Effector CD4-positive, alpha-beta T cell (primary cell): ENCODE measurements at regions not wholly inside any gene's neighbourhood (a gene's known extent, or its start where the extent isn't known, plus 50 kb on each side); places are given as distances from the start of the nearest gene placed in this dataset.
"Not testable (repeated sequence)": the region's sequence is repeated elsewhere in the genome, so short reads cannot be mapped to it uniquely, and the experiment has no call there.

Source experiments
- DNase-seq: peaks from one replicate; pipeline ENCODE4 v3.0.0-alpha.2; 2020

DNA sequence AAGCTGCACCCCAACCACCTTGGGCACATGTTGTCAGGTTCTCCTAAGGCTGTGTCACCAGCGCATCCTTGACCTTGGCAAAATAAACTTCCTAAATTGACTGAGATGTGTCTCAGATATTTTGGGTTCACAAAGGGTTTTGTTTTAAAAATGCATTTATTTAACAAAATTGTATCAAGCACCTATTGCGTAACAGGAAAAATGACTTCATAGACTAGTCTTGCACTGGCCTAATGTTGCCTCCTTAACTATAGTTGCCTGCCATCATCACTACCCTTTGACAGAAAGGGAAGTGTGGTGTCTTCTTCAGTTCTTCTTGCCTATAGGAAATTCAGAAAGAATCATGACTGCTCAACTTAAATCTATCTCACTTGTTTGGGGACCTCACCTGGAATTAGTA, 374.2 kb downstream of the SH2D1A start:
- no peak for DNase-seq

DNA sequence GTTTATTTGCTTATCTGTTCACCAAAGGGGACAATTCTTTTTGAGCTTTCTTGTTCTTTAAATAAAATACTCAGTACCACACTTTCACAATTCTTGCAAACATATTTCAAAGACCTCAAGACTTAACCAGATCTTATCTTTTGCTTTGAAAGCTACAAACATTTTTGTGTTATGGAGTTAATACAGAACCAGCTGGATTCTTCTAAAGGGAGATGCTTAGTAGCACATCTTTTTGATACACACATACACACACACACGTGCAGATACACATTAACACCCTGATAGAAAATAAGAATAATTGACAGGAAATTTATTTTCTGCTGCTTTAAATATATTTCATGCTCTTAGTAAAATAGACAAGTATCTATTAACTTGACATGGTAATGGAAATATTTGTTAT, 379.1 kb downstream of the SH2D1A start:
- DNase-seq = no peak

DNA sequence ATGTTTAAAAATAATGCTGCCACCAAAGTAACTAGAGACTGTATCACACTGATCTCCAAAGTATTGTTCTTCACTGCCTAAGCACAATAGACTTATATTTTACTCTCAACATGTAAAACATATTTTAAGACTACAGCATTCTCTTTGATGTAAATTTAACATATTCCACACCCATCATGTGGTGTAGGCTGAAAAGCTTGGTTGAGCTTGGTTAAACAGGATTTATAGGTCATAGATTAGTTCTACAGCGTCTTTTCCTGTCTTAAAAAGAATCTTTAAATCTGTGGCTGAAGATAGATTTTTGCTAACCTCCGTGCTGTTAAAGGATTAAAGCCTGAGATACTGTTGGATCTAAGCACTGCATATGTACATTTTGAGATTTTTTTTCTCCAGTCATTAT, 379.9 kb downstream of the SH2D1A start:
- no peak for DNase-seq

DNA sequence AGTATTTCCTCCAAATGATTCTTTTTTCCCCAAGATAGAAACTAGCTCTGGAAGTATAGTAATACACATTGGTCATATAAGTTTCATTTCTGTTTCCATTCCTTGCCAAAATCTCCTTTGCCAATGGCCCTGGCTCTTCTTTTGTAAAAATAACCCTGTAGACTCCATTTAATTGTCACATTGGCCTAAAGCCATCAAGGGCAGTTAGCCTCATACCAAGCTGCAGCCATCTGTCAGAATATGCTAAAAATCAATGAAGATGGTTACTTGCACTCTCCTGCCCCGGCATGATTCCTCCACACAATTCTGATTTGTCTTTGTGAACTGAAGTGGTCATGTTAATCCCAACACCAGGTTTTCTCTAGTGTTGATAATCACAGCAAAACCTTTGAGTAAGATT, 380.5 kb downstream of the SH2D1A start:
- DNase-seq = no peak

DNA sequence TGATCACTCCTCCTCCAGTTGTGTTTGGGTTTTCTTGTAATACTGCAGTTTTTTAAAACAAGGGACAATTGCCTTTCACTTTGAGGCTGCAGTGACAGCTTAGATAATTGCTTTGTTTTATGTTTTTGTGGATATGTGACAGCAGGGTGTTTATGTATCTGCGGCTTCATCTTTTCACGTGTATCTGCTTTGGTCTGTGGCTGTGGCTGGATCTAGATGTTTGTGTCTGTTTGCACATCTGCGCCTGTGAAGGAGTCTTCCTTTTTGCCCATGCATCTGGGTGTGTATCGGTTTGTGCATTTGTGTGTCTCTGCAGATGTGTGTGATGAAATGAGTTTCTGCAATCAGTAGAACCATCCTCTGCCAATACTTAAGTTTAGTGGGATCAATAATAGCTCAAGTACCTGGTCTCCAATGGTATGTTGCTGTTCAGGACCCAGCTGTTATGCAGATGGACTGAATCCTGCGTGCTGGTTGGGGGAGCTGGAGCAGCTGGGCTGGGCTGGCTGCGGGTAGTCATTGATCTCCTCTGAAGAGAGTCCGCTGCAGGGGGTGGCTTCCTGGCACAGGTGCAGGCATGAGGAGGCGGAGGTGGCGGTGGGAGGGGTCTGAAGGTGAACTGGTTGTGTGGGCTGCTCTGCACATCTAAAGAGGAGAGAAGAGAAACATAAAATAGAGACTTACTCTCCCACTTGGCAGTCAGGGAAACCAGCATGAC, 390.3 kb downstream of the SH2D1A start:
- peak; percentile 10 for DNase-seq

DNA sequence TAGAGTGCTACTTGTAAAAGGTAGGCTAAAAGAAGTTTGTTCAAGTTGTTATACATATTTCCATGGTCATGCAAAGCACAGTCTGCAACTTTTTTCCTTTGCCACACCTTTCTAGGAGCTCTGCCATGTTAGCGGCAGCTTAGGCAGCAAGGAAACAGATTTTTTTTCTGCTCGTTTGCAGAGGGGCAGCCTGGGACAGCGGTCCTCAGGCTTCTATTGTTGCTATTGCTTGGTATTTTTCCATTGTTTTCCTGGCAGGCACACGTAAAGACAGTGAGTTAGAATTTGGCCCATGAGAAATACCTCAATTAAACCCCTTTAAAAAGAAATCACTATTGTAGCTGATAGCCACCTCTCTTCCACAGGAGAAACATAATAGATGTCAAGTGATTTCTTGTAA, 391.4 kb downstream of the SH2D1A start:
- DNase-seq = no peak

DNA sequence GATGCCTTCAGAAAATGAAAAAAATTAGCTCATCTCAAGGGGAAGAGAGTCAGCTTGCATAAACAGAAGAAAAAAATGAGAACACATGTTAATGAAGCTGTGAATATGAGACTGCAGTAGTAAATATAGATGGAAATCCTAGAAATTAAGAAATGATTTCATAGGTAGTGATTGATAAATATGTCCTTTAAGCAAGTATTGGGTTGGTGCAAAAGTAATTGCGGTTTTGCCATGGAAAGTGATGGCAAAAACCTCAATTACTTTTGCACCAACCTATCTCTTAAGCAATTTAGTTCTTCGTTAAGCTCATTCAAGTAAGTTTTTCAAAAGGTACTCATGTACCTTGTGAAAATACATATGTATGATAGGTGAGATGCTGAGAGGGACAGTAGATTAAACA, 400.9 kb downstream of the SH2D1A start:
- DNase-seq = no peak

DNA sequence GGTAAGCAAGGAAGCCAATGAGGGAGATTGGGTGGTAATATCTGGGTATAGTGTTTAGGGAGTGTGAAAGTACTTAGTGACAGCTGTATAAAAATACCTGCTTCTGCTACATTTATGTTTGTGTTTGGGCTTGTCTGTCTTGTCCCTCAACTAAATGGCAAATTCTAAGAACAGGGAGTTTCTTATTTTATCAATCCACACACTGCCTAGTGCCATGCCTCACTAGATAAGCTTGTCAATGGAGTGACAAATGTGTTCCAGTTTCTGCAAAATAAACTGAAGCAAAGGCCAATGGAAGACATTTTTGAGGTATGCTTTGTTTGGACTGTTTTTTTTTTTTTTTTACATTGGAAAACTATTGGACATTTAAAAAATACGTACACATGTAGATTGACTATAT, 418.0 kb downstream of the SH2D1A start:
- no peak for DNase-seq

DNA sequence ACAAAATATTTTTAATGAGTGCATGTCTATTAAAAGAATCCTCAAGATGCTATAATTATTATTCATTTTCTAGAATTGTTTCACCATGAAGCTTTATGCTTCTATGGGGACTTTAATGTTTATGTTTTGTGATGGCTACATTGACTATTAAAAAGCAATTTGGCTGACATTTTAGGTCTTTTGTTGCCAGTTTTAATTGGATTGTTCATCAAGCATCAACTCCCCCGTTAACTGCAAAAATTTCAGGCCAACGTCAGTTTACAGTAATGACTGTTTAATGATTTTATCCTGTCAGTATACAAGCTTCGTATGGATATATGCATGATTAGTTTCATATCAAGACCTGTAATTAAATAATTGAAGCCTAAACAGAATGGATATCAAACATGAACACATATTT, 422.8 kb downstream of the SH2D1A start:
- DNase-seq = no peak

DNA sequence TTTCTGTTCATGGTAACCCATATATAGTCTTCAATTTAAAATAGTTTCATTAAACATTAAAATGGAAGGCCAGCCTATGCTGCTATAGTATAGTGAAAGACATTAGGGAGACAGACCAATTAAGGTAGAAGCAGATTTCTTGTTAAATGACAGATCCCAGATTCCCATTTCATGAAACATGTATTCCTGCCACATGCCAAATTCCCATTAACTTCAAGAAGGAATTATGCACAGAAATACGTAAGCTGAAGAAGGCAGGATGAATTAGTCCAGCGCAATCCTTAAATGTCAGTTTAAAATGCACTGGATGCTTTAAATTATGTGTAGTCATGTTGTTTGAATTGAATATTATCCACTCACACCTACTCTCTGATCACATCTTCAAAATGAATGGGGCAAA, 424.9 kb downstream of the SH2D1A start:
- DNase-seq = no peak

DNA sequence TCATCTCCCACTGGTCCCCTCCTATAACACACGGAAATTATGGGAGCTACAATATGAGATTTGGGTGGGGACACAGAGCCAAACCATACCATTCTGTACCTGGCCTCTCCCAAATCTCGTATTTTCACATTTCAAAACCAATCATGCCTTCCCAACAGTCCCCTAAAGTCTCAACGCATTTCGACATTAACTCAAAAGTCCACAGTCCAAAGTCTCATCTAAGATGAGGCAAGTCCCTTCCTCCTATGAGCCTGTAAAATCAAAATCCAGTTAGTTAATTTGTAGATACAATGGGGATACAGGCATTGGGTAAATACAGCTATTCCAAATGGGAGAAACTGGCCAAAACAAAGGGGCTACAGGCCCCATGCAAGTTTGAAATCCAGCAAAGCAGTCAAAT, 441.9 kb downstream of the SH2D1A start:
- DNase-seq = not testable (repeated sequence)

DNA sequence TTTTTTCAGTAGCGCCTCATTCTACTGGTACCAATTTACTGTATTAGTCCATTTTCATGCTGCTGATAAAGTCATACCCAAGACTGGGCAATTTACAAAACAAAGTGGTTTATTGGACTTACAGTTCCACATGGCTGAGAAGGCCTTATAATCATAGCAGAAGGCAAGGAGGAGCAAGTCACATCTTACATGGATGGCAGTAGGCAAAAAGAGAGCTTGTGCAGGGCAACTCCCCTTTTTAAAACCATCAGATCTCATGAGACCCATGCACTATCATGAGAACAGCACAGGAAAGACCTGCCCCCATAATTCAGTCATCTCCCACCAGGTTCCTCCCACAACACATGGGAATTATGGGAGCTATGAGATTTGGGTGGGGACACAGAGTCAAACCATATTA, 443.5 kb downstream of the SH2D1A start:
- DNase-seq = not testable (repeated sequence)

DNA sequence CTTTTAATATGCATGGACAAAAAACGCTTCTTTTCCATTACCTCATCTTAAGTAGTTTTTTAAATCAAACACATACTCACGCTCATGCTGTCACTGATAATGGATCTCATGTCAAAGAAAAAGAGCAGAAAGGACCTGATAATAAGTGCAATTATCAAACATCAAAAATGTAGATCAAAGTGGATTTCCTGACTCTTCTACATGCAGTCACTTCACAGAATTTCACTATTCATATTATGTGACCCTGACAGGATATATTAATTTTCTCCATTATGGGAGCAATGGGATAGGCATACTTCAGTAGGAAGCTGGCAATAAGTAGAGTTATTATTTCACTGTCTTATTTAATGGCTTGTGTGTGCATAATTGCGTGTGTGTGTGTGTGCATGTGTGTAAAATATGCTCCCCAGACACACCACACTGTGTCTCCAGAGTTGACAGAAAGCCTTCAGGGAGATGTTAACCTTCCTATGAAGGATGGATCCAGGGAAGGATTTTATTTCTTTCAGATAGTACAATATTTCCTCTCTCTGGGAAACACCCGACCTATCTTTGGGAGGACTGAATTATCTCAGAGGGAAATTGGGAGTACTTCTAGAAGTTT, 445.2 kb downstream of the SH2D1A start:
- no peak for DNase-seq

DNA sequence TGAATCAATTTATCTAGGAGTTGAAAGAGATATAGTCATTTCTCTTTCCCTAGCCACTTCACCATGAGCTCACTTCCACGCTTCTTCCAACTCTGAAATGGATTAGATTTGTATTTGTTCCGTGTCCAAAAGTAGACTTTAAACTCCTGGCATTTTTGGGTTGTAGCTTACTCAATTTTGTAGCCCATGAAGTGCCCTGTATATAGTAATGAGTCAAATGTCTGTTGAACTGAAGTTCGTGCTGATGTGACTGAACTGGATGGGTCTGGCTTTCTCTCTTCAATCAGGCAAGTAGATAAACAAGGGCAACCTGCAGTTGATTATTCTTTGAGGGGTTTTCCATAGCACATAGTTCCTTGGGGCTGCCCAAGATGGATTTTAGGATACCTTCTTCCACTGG, 450.6 kb downstream of the SH2D1A start:
- DNase-seq = no peak

DNA sequence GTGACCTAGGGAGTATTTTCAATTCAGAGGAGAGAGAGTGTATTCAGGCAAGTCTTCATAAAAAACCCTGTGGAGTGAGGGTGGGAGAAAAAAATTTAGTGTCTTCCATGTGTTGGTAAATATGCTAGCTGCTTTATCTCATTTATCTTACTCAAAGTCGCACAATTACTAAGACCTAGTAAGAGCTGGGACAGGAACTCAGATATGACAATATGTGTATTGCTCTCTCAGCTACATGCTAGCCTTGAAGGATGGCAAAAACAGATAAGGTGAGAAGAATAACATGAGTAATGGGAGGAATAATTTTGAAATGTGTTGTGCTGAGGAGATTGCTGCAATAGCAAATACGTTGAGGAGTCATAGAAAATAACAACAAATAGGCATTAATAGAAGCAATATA, 458.6 kb downstream of the SH2D1A start:
- no peak for DNase-seq

DNA sequence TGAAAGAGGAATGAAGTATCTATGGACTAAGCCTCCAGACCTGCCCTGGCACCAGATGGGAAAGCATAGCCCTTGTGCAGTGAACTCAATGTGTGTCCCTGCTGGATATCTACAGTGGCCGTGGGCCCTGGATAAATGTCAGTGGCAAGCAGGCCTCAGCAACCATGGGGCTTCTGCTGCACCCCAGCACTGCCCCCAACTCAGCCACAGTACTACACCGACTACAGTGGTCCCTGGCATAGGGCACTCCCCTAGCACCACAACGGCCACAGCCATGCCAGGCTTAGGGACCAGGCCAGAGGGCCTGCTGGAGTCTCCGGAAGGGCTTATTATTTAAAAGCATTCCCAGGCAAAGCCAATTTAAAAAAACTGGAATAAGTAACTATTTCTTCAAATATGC, 459.1 kb downstream of the SH2D1A start:
- no peak for DNase-seq

DNA sequence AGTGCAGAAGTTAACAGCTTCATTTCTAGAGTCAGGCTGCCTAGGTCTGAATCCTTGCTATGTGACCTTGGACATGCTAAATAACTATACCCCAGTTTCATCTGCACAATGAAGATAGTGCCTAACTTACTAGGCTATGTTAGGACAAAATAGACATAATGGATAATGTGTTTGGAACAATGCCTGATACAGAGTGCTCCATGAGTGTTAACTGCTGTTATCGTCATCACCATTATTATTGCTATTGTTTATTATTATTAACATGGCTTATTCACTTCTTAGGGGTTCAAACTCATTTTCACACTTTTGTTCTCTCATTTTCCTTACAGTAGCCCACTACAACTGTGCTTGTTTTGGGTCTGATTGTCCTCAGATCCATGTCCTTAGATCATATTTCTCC, 467.7 kb downstream of the SH2D1A start:
- no peak for DNase-seq

DNA sequence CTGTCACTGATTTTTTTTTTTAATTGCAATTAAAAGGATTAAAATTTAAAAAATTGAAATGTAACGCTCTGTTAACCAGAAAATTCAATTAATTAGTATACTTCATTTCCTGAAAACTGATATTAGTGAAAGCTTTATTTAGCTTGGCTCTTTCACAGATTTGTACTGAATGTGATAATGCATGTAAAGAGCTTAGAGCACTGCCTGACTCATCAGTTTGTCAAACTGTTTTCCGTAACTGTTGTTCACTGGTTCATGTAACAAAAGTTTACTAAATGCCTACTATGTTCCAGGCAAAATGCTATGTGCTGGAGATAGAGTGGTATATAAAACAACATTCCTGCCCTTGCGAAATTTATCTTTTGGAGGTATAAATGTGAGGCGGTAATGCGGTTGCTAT, 471.7 kb downstream of the SH2D1A start:
- DNase-seq = no peak

DNA sequence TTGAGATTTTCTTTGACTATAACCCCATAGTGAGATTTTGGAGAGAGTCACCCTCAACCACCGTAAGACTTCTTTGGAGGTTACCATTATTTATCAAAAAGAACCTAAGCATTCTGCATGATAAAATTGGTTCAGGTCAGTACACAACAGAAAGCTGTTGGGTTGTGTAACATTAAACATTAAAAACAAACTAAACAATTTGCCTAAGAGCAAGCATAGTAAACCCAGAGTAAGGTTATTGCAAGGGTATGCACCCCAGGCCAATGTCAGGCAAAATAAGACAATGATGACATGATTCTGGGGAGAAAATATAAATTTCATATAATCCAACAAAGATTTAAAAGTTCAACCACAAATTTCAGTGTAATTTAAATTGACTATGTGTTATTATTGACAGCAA, 472.4 kb downstream of the SH2D1A start:
- DNase-seq = no peak

DNA sequence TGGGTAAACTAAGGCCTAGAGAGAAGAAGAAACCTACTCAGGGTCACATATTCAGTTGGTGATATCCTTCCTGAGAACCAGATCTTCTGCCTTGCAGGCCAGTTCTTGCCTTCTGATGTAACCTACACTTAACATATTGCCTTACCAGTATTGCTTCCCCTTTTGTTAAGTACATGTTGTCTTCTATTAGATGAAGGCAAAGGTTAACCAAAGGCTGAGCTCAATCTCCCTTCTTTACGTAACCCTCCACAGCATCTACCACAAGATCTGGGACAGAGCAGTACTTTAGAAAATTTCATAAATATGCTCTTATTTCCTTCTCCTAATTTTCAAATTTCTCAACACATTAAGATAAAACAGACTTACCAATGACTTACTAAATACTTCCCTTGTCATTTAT, 474.4 kb downstream of the SH2D1A start:
- no peak for DNase-seq

DNA sequence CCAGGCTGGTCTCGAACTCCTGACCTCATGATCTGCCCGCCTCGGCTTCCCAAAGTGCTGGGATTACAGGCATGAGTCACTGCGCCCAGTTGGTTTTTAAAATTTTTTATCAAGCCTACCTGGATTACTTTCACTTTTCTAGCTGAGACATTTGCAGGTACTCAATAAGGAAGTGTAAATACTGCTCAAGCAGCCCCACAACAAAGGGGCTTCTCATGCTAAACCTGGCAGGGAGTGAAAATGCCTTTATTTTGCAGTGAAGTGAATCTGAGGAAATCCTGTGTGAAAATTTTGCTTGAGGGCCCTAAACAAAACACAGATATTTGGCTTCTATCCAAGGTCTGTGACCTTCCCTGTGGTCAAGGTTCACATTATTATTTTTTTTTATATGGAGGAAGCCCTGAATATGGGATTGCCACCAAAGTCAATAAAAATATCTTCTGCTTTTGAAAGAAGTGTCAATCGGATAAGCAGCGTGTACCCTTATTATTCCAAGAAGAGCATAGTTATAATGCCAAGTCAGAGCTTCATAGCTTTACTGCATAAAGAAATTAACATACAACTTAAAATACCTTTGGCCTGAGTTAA, 481.0 kb downstream of the SH2D1A start:
- no peak for DNase-seq

DNA sequence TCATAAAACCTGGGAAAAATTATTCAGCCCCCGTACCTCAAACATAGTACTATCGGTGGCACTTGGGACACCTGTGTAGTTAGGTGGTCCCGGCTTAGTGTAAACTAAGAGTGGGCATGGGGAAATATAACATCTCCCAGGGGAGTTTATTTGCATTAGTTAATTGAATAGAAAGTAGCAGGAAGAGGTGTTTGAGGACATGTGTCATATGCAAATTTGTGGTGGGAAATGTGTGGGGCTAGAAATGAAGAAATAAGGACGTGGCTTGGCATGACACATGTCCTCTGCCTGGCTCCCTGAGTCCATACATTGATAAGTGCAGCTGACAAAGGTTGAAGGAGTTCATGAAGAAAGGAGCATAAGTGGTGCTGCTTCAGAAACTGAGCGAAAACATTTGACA, 483.6 kb downstream of the SH2D1A start:
- no peak for DNase-seq

DNA sequence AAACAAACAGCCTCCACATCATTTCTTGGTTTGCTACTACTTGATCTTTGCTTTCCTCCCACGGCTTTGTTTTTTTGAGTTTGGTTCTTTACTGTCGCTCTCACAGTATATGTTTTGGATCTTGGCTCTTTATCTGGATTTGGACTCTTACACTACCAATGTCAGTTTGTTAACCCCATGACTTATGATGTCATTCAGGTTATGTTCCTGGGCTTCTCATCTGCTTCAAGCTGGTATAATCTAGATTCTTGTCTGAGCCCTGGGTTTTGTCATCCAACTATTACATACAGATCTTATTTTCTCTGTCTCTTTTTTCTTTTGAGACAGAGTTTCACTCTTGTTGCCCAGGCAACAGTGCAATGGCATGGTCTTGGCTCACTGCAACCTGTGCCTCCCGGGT, 482.9 kb upstream of the TEX13C start:
- DNase-seq = no peak

DNA sequence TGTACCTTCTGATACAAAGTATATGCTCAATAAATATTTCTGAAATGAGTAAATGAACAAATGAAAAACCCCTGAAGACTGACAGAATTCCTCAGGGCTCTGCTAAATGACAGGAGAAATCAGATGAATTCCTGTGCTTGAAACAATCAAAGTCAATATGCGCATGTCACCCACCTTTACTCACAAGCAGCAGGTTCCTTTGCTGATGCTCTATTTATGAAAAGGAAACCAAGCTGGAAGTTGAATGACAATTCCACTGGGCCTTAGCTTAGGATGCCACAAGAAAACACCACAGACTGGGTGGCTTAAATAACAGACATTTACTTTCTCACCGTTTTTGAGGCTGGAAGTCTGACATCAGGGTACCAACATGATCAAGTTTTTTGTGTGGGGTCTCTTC, 477.5 kb upstream of the TEX13C start:
- DNase-seq = no peak

DNA sequence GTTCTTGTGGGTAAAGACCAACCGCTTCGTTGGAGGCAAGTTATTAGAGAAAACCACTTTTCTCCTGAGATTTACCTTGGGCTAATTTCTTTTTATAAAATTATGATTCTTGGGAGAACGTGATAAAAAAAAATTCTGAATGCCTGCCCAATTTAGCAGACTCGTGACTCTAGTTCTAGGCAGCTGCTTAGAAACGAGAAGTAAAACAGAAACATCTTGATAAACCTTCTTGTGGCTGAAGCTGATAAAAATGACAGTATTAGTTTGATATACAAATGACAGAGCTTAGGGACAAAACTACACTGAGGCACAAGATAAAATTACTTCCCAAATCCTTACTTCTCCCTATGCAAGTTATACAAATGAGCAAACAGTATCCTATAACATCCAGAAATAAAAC, 458.9 kb upstream of the TEX13C start:
- DNase-seq = no peak
